ENCODE measurements at regions not wholly inside any gene's neighbourhood (a gene's known extent, or its start where the extent isn't known, plus 50 kb on each side); places are given as distances from the start of the nearest gene placed in this dataset. TPM values are rescaled to one million over a fixed set of nuclear protein-coding genes. Genes with fewer than 3 reads are reported as not detected.

GRCh38 chr9:788777-789176, 52.7 kb upstream of the DMRT1 start:
- no peak overlapping the region for H3K4me3 ChIP-seq (ENCODE audit: insufficient read depth, low read length)
- no peak overlapping the region for H3K27ac ChIP-seq (ENCODE audit: low read depth, low read length)
- H3K4me2 ChIP-seq (ENCODE audit: insufficient read depth, low read length): no peak overlapping the region
- no peaks in the 10 kb centered on the region for H4K20me1 ChIP-seq (ENCODE audit: insufficient read depth, low read length)
- no peaks in the 10 kb centered on the region for H3K4me1 ChIP-seq (ENCODE audit: insufficient read depth, low read length)
- H3K36me3 ChIP-seq (ENCODE audit: insufficient read depth, low read length): no peaks in the 10 kb centered on the region
- no peak for DNase-seq (ENCODE audit: insufficient read length, low spot score, missing footprints)
- no peaks in the 10 kb centered on the region for H3K79me2 ChIP-seq (ENCODE audit: insufficient read depth, low read length)
- TF ChIP-seq CTCF (IDR thresholded peaks at IDR 0.05; ENCODE audit: extremely low read depth, low read depth, low read length): no peak
- no peaks in the 10 kb centered on the region for H3K9me3 ChIP-seq (ENCODE audit: low read depth, low read length)
- no peaks in the 10 kb centered on the region for H3K27me3 ChIP-seq (ENCODE audit: insufficient read depth, low read length)
- no peak overlapping the region for H2AFZ ChIP-seq (ENCODE audit: low read length)

Small RNA genes lying in the stretch of these regions (small RNA-seq; reads per million reads assigned to genes)
- not detected for gene AL392089.1
- not detected for gene RNU6-1327P
